ENCODE measurements at regions not wholly inside any gene's neighbourhood (a gene's known extent, or its start where the extent isn't known, plus 50 kb on each side); places are given as distances from the start of the nearest gene placed in this dataset.

DNA sequence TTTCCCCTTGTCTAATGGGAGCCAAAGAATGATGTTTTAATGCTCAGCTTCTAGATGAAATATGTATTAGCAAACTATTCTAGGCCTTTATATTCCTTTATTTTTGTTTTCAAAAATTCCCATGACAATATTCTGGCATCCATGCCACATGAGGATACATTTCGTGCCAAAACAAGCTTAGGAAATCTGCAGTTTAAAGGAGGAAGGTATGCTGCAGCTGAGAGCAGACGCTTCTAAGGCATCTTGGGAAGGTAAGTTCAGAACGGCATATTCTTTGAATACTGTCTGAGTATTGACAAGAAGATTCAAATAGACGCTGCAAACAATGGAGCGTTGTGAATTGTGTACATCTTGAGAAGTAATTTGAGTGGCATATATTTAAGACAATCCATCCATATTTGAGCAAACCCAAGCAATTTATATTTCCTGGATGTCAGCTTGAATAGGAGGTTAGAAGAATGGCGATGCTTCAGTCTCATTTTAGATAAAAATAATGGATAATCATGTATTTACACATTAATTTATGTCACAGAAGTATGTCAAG, 158.6 kb downstream of the RAP2B start:
- no peak for DNase-seq
- WGBS, 5 donors, result 77 to 88% (median 83%) methylated on average over 6 of the region's 6 CpGs
- H3K4me1 ChIP-seq, result peaks cover 0 to 15% (median 5%) of the 10 kb centered on the region in 6 donors
- H3K36me3 ChIP-seq, result no peaks in the 10 kb centered on the region
- TF ChIP-seq, protein P1, sequence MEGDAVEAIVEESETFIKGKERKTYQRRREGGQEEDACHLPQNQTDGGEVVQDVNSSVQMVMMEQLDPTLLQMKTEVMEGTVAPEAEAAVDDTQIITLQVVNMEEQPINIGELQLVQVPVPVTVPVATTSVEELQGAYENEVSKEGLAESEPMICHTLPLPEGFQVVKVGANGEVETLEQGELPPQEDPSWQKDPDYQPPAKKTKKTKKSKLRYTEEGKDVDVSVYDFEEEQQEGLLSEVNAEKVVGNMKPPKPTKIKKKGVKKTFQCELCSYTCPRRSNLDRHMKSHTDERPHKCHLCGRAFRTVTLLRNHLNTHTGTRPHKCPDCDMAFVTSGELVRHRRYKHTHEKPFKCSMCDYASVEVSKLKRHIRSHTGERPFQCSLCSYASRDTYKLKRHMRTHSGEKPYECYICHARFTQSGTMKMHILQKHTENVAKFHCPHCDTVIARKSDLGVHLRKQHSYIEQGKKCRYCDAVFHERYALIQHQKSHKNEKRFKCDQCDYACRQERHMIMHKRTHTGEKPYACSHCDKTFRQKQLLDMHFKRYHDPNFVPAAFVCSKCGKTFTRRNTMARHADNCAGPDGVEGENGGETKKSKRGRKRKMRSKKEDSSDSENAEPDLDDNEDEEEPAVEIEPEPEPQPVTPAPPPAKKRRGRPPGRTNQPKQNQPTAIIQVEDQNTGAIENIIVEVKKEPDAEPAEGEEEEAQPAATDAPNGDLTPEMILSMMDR (IDR thresholded peaks at IDR 0.05 in 8 of 11, conservative IDR thresholded peaks at IDR 0.05 in 3 of 11), result no peak
- no peak for TF ChIP-seq POLR2A (IDR thresholded peaks at IDR 0.05)
- TF ChIP-seq POLR2AphosphoS5 (IDR thresholded peaks at IDR 0.05), result no peak
- peak overlapping the region in 6 of 8 donors; percentile 40 to 70 (median 48) for H3K27ac ChIP-seq
- H3K4me3 ChIP-seq, result peak overlapping the region in 3 of 8 donors; percentile 0 to 17 (median 3)
- intact Hi-C loops (cut with DNase I; ENCODE audit: low total_unique reads), result no loop called here
- peaks cover 0 to 5% (median 0%) of the 10 kb centered on the region in 8 donors for H3K9me3 ChIP-seq
- no peaks in the 10 kb centered on the region for H3K27me3 ChIP-seq (replicated peaks in 1 of 7)

DNA sequence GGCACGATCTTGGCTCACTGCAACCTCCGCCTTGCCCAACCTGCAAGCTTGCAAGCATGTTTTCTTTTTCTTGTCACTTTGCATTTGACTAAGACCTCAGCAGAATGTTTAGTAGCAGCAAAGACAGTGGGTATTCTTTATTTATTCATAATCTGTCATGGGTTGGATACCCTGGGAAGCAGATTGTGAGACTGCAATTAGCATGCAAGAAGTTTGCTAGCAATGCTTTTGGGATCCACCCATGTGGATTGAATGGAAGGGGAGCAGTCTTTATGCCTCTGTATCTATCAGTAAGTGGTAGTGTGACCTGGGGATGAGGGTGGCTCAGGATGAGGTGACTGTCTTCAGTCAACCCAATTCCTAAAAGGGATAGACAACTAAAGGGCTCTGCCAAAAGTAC, 166.7 kb downstream of the RAP2B start:
- TF ChIP-seq POLR2A (IDR thresholded peaks at IDR 0.05), result no peak
- TF ChIP-seq POLR2AphosphoS5 (IDR thresholded peaks at IDR 0.05), result no peak
- TF ChIP-seq, protein P1 (IDR thresholded peaks at IDR 0.05 in 8 of 11, conservative IDR thresholded peaks at IDR 0.05 in 3 of 11), result no peak
- H3K9me3 ChIP-seq, result peaks cover 0 to 9% (median 0%) of the 10 kb centered on the region in 8 donors
- 91 to 95% (median 93%) methylated on average over 2 of the region's 2 CpGs for WGBS, 5 donors

DNA sequence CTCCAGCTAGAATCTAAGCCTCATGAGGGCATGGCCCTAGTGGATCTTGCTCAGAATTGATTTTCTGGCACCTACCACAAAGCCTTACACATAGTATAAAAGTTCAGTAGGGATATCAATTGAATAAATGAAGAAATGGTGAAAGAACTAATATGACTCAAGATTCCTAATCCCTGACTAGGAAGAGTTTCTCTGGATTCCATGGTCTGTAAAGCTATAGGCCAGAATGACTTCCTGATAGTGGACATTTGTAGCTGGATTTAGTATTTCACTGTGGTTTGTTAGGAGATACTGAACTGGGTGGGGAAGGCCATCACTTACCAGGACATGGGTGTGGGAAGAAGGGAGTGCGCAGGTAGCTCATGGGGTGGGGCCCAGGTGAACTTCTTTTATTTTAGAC, 168.9 kb downstream of the RAP2B start:
- intact Hi-C loops (cut with DNase I; ENCODE audit: low total_unique reads), result no loop called here

More for the DNA sequence above, 166.7 kb downstream of the RAP2B start:
- Histone ChIP-seq H3K36me3 (no peaks in the 10 kb centered on the region), H3K27ac (no peak overlapping the region), H3K4me1 (no peaks in the 10 kb centered on the region), H3K4me3 (no peak overlapping the region), H3K27me3 (replicated peaks in 1 of 7) (no peaks in the 10 kb centered on the region)
- intact Hi-C loops (cut with DNase I; ENCODE audit: low total_unique reads), result no loop called here
- no peak for DNase-seq

DNA sequence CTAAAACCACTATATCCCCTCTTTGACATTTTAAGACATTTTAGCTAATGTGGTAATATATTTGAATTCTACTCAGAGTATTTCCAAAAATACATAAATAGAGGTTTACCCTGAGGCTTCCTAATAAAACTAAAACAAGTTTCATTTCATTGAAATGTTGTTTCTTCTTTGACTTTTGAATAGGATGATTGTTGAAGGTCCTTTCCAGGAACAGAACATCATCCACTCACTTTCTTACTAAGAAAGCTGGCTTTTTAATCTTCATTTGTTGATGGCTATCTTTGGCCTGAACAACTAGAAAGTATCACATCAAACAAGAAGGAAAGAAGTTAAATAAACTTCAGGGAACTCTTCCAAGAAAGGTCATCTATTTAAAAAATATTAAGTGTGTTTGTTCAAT, 169.7 kb downstream of the RAP2B start:
- H3K27me3 ChIP-seq (replicated peaks in 1 of 7), result no peaks in the 10 kb centered on the region
- no peak overlapping the region for H3K4me3 ChIP-seq
- no peak overlapping the region for H3K27ac ChIP-seq
- no peaks in the 10 kb centered on the region for H3K4me1 ChIP-seq
- intact Hi-C loops (cut with DNase I; ENCODE audit: low total_unique reads), result no loop called here
- no peaks in the 10 kb centered on the region for H3K9me3 ChIP-seq
- TF ChIP-seq POLR2A (IDR thresholded peaks at IDR 0.05) (no peak), POLR2AphosphoS5 (IDR thresholded peaks at IDR 0.05) (no peak)
- TF ChIP-seq, protein P1 (IDR thresholded peaks at IDR 0.05 in 8 of 11, conservative IDR thresholded peaks at IDR 0.05 in 3 of 11), result no peak
- no peaks in the 10 kb centered on the region for H3K36me3 ChIP-seq
- no peak for DNase-seq

More for the DNA sequence above, 168.9 kb downstream of the RAP2B start:
- no peak overlapping the region for H3K27ac ChIP-seq
- H3K36me3 ChIP-seq, result no peaks in the 10 kb centered on the region
- 98 to 100% (median 100%) methylated on average over 1 of the region's 1 CpG for WGBS, 5 donors
- H3K9me3 ChIP-seq, result peaks cover 0 to 2% (median 0%) of the 10 kb centered on the region in 8 donors
- H3K27me3 ChIP-seq (replicated peaks in 1 of 7), result no peaks in the 10 kb centered on the region
- no peaks in the 10 kb centered on the region for H3K4me1 ChIP-seq
- H3K4me3 ChIP-seq, result no peak overlapping the region
- no peak for TF ChIP-seq POLR2AphosphoS5 (IDR thresholded peaks at IDR 0.05)
- TF ChIP-seq, protein P1 (IDR thresholded peaks at IDR 0.05 in 8 of 11, conservative IDR thresholded peaks at IDR 0.05 in 3 of 11), result no peak
- TF ChIP-seq POLR2A (IDR thresholded peaks at IDR 0.05), result no peak
- DNase-seq, result no peak

Data from spleen (tissue), 11 donors.